CD14-positive monocyte (primary cell): ENCODE measurements at regions not wholly inside any gene's neighbourhood (a gene's known extent, or its start where the extent isn't known, plus 50 kb on each side); places are given as distances from the start of the nearest gene placed in this dataset.

Source experiments
- DNase-seq, 3 donors: peaks; one replicate each; pipeline ENCODE4 v3.0.0-alpha.2; 2011 to 2022
- H2AFZ ChIP-seq: 2 replicates; pipeline ENCODE4 v1.6.0; 2012; ENCODE audit warnings: mild to moderate bottlenecking, low read depth, low read length, inconsistent platforms; ENCODE audit not compliant: insufficient read depth, poor library complexity, severe bottlenecking
- H3K27ac ChIP-seq, 2 donors: 1 replicate in 1 of 2; 2 replicates in 1 of 2; pipeline ENCODE4 v1.5.1; 2012 to 2013; ENCODE audit warnings: low read length in 2 of 2, control low read depth in 1 of 2, inconsistent platforms in 1 of 2, low read depth in 1 of 2, mild to moderate bottlenecking in 1 of 2
- H3K27me3 ChIP-seq, 2 donors: one replicate each; pipeline versions ENCODE4 v1.6.0 to v1.6.1; 2011 to 2013; ENCODE audit warnings: low read length in 2 of 2; ENCODE audit not compliant: control insufficient read depth in 2 of 2, insufficient read depth in 2 of 2
- H3K36me3 ChIP-seq, 2 donors: replicated peaks in 1 of 2; 1 replicate in 1 of 2; 2 replicates in 1 of 2; pipeline versions ENCODE4 v1.5.1 to v1.6.1; 2012 to 2013; ENCODE audit warnings: low read length in 2 of 2, control low read depth in 1 of 2, inconsistent platforms in 1 of 2, mild to moderate bottlenecking in 1 of 2; ENCODE audit not compliant: insufficient read depth in 2 of 2, control insufficient read depth in 1 of 2
- H3K4me1 ChIP-seq, 2 donors: 1 replicate in 1 of 2; 2 replicates in 1 of 2; pipeline versions ENCODE4 v1.5.1 to v1.6.1; 2012 to 2013; ENCODE audit warnings: low read length in 2 of 2, control low read depth in 1 of 2, inconsistent platforms in 1 of 2, mild to moderate bottlenecking in 1 of 2, moderate library complexity in 1 of 2; ENCODE audit not compliant: insufficient read depth in 2 of 2, control insufficient read depth in 1 of 2
- H3K4me2 ChIP-seq: replicated peaks from 2 replicates; pipeline ENCODE3; 2012; ENCODE audit warnings: low read length, moderate library complexity, mild to moderate bottlenecking; ENCODE audit not compliant: poor library complexity, severe bottlenecking; ENCODE audit errors: extremely low read depth
- H3K4me3 ChIP-seq, 3 experiments: fragments of 200-600 bp in 1 of 3; sonication (generic) in 1 of 3; replicated peaks in 1 of 3; 1 replicate in 2 of 3; 2 replicates in 1 of 3; pipeline ENCODE4 v1.5.1; 2011 to 2013; ENCODE audit warnings: low read length in 3 of 3, mild to moderate bottlenecking in 3 of 3, control low read depth in 2 of 3, low read depth in 2 of 3, inconsistent platforms in 1 of 3, moderate library complexity in 1 of 3
- H3K79me2 ChIP-seq: 2 replicates; pipeline ENCODE4 v1.6.0; 2012; ENCODE audit warnings: mild to moderate bottlenecking, control low read depth, inconsistent platforms, low read length, moderate library complexity; ENCODE audit not compliant: insufficient read depth
- H3K9ac ChIP-seq: 2 replicates; pipeline ENCODE4 v1.6.0; 2017; ENCODE audit warnings: low read length, mild to moderate bottlenecking; ENCODE audit not compliant: insufficient read depth, poor library complexity, severe bottlenecking
- H3K9me3 ChIP-seq, 2 donors: replicated peaks in 1 of 2; 1 replicate in 1 of 2; 2 replicates in 1 of 2; pipeline versions ENCODE4 v1.5.1 to v1.6.1; 2012 to 2013; ENCODE audit warnings: low read length in 2 of 2, control low read depth in 1 of 2; ENCODE audit not compliant: control insufficient read depth in 1 of 2, insufficient read depth in 1 of 2
- H4K20me1 ChIP-seq: 2 replicates; pipeline ENCODE4 v1.6.0; 2012; ENCODE audit warnings: mild to moderate bottlenecking, low read length, control low read depth, moderate library complexity; ENCODE audit not compliant: insufficient read depth
- H3K27ac Mint-ChIP-seq, 7 donors: one replicate each; pipeline ENCODE4 v1.8.0; 2020; ENCODE audit warnings: mild to moderate bottlenecking in 7 of 7, mixed read lengths in 7 of 7, moderate library complexity in 6 of 7, inconsistent platforms in 2 of 7
- H3K27me3 Mint-ChIP-seq, 3 donors: one replicate each; pipeline ENCODE4 v1.8.0; 2021 to 2022; ENCODE audit warnings: low read depth in 3 of 3, mild to moderate bottlenecking in 3 of 3, mixed read lengths in 3 of 3, moderate library complexity in 3 of 3, inconsistent platforms in 1 of 3
- H3K36me3 Mint-ChIP-seq, 2 donors: one replicate each; pipeline ENCODE4 v1.8.0; 2020; ENCODE audit warnings: mixed read lengths in 2 of 2, inconsistent platforms in 1 of 2, mild to moderate bottlenecking in 1 of 2
- H3K4me1 Mint-ChIP-seq: one replicate; pipeline ENCODE4 v1.8.0; 2020; ENCODE audit warnings: mild to moderate bottlenecking, mixed read lengths
- H3K4me3 Mint-ChIP-seq, 2 donors: one replicate each; pipeline ENCODE4 v1.8.0; 2020; ENCODE audit warnings: mild to moderate bottlenecking in 2 of 2, mixed read lengths in 2 of 2, moderate library complexity in 1 of 2
- H3K9me3 Mint-ChIP-seq, 7 donors: one replicate each; pipeline ENCODE4 v1.8.0; 2020 to 2022; ENCODE audit warnings: mixed read lengths in 7 of 7, mild to moderate bottlenecking in 6 of 7, moderate library complexity in 6 of 7, inconsistent platforms in 2 of 7
- WGBS: methylation state at CpG from one replicate; pipeline ENCODE4 v1.1.5; 2013; ENCODE audit warnings: missing lambda C conversion rate; ENCODE audit not compliant: insufficient coverage; 5-methylcytosine and 5-hydroxymethylcytosine counted together
- intact Hi-C, 2 donors: fragments of 100-400 bp; cut with micrococcal nuclease; formaldehyde crosslinking; loops; one replicate each; pipeline versions ENCODE4 v1.15.0 to v1.15.1; 2023
- TF ChIP-seq, protein P1 (sequence below): fragments of 200-600 bp; IDR thresholded peaks from one replicate; pipeline ENCODE4 v1.8.0; 2022; ENCODE audit warnings: antibody characterized with exemption, mild to moderate bottlenecking

DNA sequence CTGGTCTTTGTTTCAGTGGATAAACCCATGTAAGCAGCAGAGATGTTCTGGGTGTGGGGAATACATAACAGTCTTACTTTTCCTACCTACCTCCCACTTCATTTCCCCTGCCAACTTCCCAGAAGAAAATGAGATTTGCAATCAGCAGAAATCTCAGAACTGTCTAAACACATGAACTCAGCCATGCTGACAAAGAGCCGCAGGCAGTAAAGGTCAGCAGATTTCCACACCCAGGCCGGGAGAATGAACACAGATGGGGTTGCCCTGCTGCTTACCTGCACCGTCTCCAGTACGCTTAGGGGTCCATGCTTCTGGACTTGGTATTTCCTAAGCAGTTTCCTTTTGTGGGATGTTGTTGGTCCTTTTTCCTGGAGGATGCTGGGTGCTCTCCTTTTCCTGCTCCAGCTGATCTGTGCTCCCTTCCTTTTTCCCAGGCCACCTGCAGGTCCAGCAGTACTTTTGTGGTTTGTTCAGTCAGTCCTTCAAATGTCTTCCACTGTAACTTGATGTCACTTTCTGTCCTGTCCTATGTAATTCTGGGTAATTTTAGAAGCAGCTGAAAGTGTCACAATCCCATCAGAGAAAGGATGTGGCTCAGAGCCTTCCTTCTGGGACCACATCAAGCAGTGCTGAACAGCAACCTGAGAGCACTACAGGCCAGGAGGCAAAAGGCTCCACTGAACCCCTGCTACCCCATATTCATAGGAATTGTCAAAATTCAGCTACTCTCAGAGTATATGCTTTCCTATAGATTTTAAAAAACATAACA is 129.0 kb downstream of the CEP57L1 start:
- Histone ChIP-seq H3K27me3 (no peaks in the 10 kb centered on the region), H3K79me2 (no peaks in the 10 kb centered on the region), H4K20me1 (no peaks in the 10 kb centered on the region), H3K4me3 (no peak overlapping the region), H3K9me3 (no peaks in the 10 kb centered on the region), H3K27ac (no peak overlapping the region), H2AFZ (no peak overlapping the region), H3K9ac (no peak overlapping the region), H3K36me3 (no peaks in the 10 kb centered on the region), H3K4me1 (no peaks in the 10 kb centered on the region), H3K4me2 (no peak overlapping the region)
- peaks cover 0 to 2% (median 0%) of the 10 kb centered on the region in 7 donors for H3K9me3 Mint-ChIP-seq
- H3K27ac Mint-ChIP-seq = no peak overlapping the region
- H3K36me3 Mint-ChIP-seq = no peaks in the 10 kb centered on the region
- H3K4me3 Mint-ChIP-seq = no peak overlapping the region
- H3K27me3 Mint-ChIP-seq = peaks cover 0 to 4% (median 0%) of the 10 kb centered on the region in 3 donors
- intact Hi-C loops = no loop called here
- 97% methylated on average over 4 of the region's 4 CpGs for WGBS
- peaks cover 15% of the 10 kb centered on the region for H3K4me1 Mint-ChIP-seq
- TF ChIP-seq, protein P1, sequence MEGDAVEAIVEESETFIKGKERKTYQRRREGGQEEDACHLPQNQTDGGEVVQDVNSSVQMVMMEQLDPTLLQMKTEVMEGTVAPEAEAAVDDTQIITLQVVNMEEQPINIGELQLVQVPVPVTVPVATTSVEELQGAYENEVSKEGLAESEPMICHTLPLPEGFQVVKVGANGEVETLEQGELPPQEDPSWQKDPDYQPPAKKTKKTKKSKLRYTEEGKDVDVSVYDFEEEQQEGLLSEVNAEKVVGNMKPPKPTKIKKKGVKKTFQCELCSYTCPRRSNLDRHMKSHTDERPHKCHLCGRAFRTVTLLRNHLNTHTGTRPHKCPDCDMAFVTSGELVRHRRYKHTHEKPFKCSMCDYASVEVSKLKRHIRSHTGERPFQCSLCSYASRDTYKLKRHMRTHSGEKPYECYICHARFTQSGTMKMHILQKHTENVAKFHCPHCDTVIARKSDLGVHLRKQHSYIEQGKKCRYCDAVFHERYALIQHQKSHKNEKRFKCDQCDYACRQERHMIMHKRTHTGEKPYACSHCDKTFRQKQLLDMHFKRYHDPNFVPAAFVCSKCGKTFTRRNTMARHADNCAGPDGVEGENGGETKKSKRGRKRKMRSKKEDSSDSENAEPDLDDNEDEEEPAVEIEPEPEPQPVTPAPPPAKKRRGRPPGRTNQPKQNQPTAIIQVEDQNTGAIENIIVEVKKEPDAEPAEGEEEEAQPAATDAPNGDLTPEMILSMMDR = no peak
- no peak for DNase-seq

DNA sequence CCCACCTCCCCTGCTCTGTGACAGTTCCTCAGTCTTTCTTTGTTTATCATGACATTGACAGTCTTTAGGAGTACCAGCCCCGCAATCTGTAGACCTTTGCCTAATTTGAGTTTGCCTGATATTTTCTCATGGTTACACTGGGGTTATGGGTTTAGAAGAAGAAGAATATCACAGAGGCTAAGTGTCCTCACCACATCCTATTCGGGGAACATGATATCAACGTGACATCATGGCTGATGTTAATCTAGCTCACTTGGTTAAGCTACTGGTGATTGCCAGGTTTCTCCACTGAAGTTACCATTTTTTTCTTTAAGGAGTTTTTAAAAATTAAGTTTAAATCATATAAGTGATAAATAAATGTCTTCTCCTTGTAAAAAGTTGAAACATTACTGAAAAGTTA is 127.5 kb downstream of the CEP57L1 start:
- peaks cover 8 to 10% of the 10 kb centered on the region in 2 donors for H3K4me1 ChIP-seq
- H3K27ac ChIP-seq = no peak overlapping the region
- TF ChIP-seq, protein P1 = no peak
- Mint-ChIP-seq H3K36me3 (no peaks in the 10 kb centered on the region), H3K27me3 (peaks cover 0 to 6% (median 0%) of the 10 kb centered on the region in 3 donors), H3K27ac (peak overlapping the region in 1 of 7 donors; percentile 78), H3K4me3 (no peak overlapping the region), H3K4me1 (peaks cover 21% of the 10 kb centered on the region), H3K9me3 (peaks cover 0 to 2% (median 0%) of the 10 kb centered on the region in 7 donors)
- no peaks in the 10 kb centered on the region for H3K9me3 ChIP-seq
- no peaks in the 10 kb centered on the region for H3K79me2 ChIP-seq
- WGBS = no CpG with 5 or more reads among the region's 3 CpGs
- no peak overlapping the region for H2AFZ ChIP-seq
- no peaks in the 10 kb centered on the region for H4K20me1 ChIP-seq
- no peak overlapping the region for H3K4me2 ChIP-seq
- no peaks in the 10 kb centered on the region for H3K27me3 ChIP-seq
- no peak overlapping the region for H3K9ac ChIP-seq
- intact Hi-C loops = no loop called here
- no peak overlapping the region for H3K4me3 ChIP-seq
- no peak for DNase-seq
- no peaks in the 10 kb centered on the region for H3K36me3 ChIP-seq
